Stimulated activated naive CD4-positive, alpha-beta T cell treated with Interleukin-2 at 50 U/mL for 16 hours (primary cell): ENCODE measurements at regions not wholly inside any gene's neighbourhood (a gene's known extent, or its start where the extent isn't known, plus 50 kb on each side); places are given as distances from the start of the nearest gene placed in this dataset.
"Not testable (repeated sequence)": the region's sequence is repeated elsewhere in the genome, so short reads cannot be mapped to it uniquely, and the experiment has no call there.

Source experiments
- DNase-seq: peaks from one replicate; lab custom pipeline; 2025; lab: John Stamatoyannopoulos, UW

- no peak for DNase-seq
Observed at GRCh38 chr2:199216253-199216652, 241.5 kb downstream of the SATB2 start.

GRCh38 chr2:199207011-199207410, 250.7 kb downstream of the SATB2 start:
- DNase-seq, result no peak

GRCh38 chr2:199206536-199206935, 251.2 kb downstream of the SATB2 start:
- no peak for DNase-seq

- DNase-seq, result no peak
Observed at GRCh38 chr2:199202964-199203363, 254.8 kb downstream of the SATB2 start.

- no peak for DNase-seq
Observed at GRCh38 chr2:199201539-199201938, 256.2 kb downstream of the SATB2 start.

- no peak for DNase-seq
Observed at GRCh38 chr2:199199797-199200196, 257.9 kb downstream of the SATB2 start.

GRCh38 chr2:199197448-199197847, 260.3 kb downstream of the SATB2 start:
- DNase-seq, result no peak

GRCh38 chr2:199196686-199197085, 261.1 kb downstream of the SATB2 start:
- no peak for DNase-seq

GRCh38 chr2:199195927-199196502, 261.7 kb downstream of the SATB2 start:
- DNase-seq, result no peak

GRCh38 chr2:199191461-199191860, 266.3 kb downstream of the SATB2 start:
- DNase-seq, result no peak

GRCh38 chr2:199189229-199189628, 268.5 kb downstream of the SATB2 start:
- no peak for DNase-seq

GRCh38 chr2:199186301-199186751, 271.4 kb downstream of the SATB2 start:
- DNase-seq, result no peak

- DNase-seq, result not testable (repeated sequence)
Observed at GRCh38 chr2:199185174-199185573, 272.6 kb downstream of the SATB2 start.

GRCh38 chr2:199163613-199164458, 293.9 kb downstream of the SATB2 start:
- DNase-seq, result no peak

GRCh38 chr2:199160677-199161465, 296.9 kb downstream of the SATB2 start:
- DNase-seq, result no peak

GRCh38 chr2:199160081-199160480, 297.7 kb downstream of the SATB2 start:
- no peak for DNase-seq

GRCh38 chr2:199148076-199148845, 309.5 kb downstream of the SATB2 start:
- no peak for DNase-seq

GRCh38 chr2:199147216-199147615, 310.5 kb downstream of the SATB2 start:
- DNase-seq, result no peak

GRCh38 chr2:199144546-199144945, 313.2 kb downstream of the SATB2 start:
- no peak for DNase-seq

- no peak for DNase-seq
Observed at GRCh38 chr2:199144036-199144435, 313.7 kb downstream of the SATB2 start.

GRCh38 chr2:199136681-199137080, 321.1 kb downstream of the SATB2 start:
- DNase-seq, result no peak

- no peak for DNase-seq
Observed at GRCh38 chr2:199136242-199136641, 321.5 kb downstream of the SATB2 start.
